ENCODE measurements at regions not wholly inside any gene's neighbourhood (a gene's known extent, or its start where the extent isn't known, plus 50 kb on each side); places are given as distances from the start of the nearest gene placed in this dataset.

DNA sequence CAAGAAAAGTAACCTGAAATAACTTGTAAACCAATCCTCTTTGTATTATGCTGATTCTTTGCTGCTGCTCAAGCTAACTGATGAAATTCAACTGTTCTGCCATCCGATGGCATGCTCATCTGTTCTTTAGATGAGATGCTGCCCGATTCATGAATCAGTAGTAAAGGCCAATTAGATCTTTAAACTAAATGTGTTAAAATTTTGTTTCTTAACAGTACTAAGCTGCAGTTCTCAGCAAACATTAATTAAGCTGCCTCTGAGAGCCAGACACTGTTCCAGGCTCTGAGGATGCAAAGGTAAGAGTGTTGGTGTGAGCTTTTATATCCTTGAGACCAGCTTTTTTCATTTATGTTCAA lies 77.0 kb upstream of the NT5E start:
- TF ChIP-seq, protein P1, sequence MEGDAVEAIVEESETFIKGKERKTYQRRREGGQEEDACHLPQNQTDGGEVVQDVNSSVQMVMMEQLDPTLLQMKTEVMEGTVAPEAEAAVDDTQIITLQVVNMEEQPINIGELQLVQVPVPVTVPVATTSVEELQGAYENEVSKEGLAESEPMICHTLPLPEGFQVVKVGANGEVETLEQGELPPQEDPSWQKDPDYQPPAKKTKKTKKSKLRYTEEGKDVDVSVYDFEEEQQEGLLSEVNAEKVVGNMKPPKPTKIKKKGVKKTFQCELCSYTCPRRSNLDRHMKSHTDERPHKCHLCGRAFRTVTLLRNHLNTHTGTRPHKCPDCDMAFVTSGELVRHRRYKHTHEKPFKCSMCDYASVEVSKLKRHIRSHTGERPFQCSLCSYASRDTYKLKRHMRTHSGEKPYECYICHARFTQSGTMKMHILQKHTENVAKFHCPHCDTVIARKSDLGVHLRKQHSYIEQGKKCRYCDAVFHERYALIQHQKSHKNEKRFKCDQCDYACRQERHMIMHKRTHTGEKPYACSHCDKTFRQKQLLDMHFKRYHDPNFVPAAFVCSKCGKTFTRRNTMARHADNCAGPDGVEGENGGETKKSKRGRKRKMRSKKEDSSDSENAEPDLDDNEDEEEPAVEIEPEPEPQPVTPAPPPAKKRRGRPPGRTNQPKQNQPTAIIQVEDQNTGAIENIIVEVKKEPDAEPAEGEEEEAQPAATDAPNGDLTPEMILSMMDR (IDR thresholded peaks at IDR 0.05; ENCODE audit: insufficient read depth, low read depth, low read length) = no peak
- no peak for TF ChIP-seq EZH2 (IDR thresholded peaks at IDR 0.05; ENCODE audit: insufficient read depth, low read length)
